SK-N-SH (cell line): ENCODE measurements at regions not wholly inside any gene's neighbourhood (a gene's known extent, or its start where the extent isn't known, plus 50 kb on each side); places are given as distances from the start of the nearest gene placed in this dataset.
A peak's percentile ranks its signal among the peaks of the same experiment; 100 is the strongest.

Experiments used
- CTCF ChIA-PET: fragments of 300-600, 350-600 bp; formaldehyde crosslinking; extraction: SDS; loops from one replicate; lab custom pipeline; 2021; lab: Yijun Ruan, JAX
- POLR2A ChIA-PET: fragments of 350-600 bp; sonication (Branson Sonifier 250); formaldehyde crosslinking; extraction: SDS; loops from one replicate; lab custom pipeline; 2020; ENCODE audit warnings: antibody characterized with exemption, inconsistent platforms; lab: Yijun Ruan, JAX
- DNase-seq: peaks from one replicate; pipeline ENCODE4 v3.0.0; 2012
- H2AFZ ChIP-seq: fragments of 200-600 bp; sonication (generic); 2 replicates; pipeline ENCODE4 v1.8.1; 2016; ENCODE audit warnings: antibody characterized with exemption, mild to moderate bottlenecking, low read depth
- H3F3A ChIP-seq: fragments of 200-600 bp; sonication (generic); replicated peaks from 2 replicates; pipeline ENCODE3; 2016; ENCODE audit warnings: antibody characterized with exemption, mild to moderate bottlenecking; ENCODE audit not compliant: insufficient read depth
- H3K27ac ChIP-seq, 2 experiments: fragments of 200-500 bp in 1 of 2; fragments of 200-600 bp in 1 of 2; sonication (Bioruptor generic) in 1 of 2; sonication (generic), shearing (Covaris generic) in 1 of 2; 2 replicates each; pipeline versions ENCODE4 v1.5.1 to v1.6.1; 2014 to 2016; ENCODE audit warnings: low read depth in 2 of 2, inconsistent platforms in 1 of 2, low read length in 1 of 2, mild to moderate bottlenecking in 1 of 2, mixed read lengths in 1 of 2
- H3K27me3 ChIP-seq: fragments of 200-600 bp; sonication (generic), shearing (Covaris generic); 2 replicates; pipeline ENCODE4 v1.6.1; 2016; ENCODE audit warnings: mixed run types; ENCODE audit not compliant: insufficient read depth
- H3K36me3 ChIP-seq, 2 experiments: fragments of 200-500 bp in 1 of 2; fragments of 200-600 bp in 1 of 2; sonication (Bioruptor generic) in 1 of 2; sonication (generic) in 1 of 2; replicated peaks in 1 of 2; 2 replicates each; pipeline versions ENCODE3 to v1.5.1; 2014 to 2016; ENCODE audit warnings: low read length in 1 of 2, mild to moderate bottlenecking in 1 of 2; ENCODE audit not compliant: insufficient read depth in 2 of 2, control insufficient read depth in 1 of 2
- H3K4me1 ChIP-seq, 2 experiments: fragments of 200-500 bp in 1 of 2; fragments of 200-600 bp in 1 of 2; sonication (Bioruptor generic) in 1 of 2; sonication (generic), shearing (Covaris generic) in 1 of 2; 2 replicates each; pipeline versions ENCODE4 v1.5.1 to v1.6.1; 2014 to 2016; ENCODE audit warnings: low read depth in 1 of 2, low read length in 1 of 2, mixed run types in 1 of 2; ENCODE audit not compliant: insufficient read depth in 2 of 2, control insufficient read depth in 1 of 2
- H3K4me2 ChIP-seq: fragments of 200-600 bp; sonication (generic), shearing (Covaris generic); 2 replicates; pipeline ENCODE4 v1.6.1; 2017; ENCODE audit warnings: mixed run types
- H3K4me3 ChIP-seq, 2 experiments: fragments of 200-500 bp in 1 of 2; fragments of 200-600 bp in 1 of 2; sonication (Bioruptor generic) in 1 of 2; sonication (generic), shearing (Covaris generic) in 1 of 2; 2 replicates each; pipeline versions ENCODE4 v1.5.1 to v1.8.1; 2014 to 2016; ENCODE audit warnings: low read depth in 2 of 2, inconsistent platforms in 1 of 2, low read length in 1 of 2, mild to moderate bottlenecking in 1 of 2, mixed read lengths in 1 of 2, moderate library complexity in 1 of 2
- H3K79me2 ChIP-seq: fragments of 200-600 bp; sonication (generic); 2 replicates; pipeline ENCODE4 v1.8.1; 2017; ENCODE audit warnings: mild to moderate bottlenecking; ENCODE audit not compliant: insufficient read depth
- H3K9ac ChIP-seq: fragments of 200-600 bp; sonication (generic); 2 replicates; pipeline ENCODE4 v1.6.1; 2017; ENCODE audit warnings: mixed run types
- H3K9me2 ChIP-seq: fragments of 200-600 bp; sonication (generic); 2 replicates; pipeline ENCODE4 v1.6.1; 2017; ENCODE audit warnings: mixed run types
- H3K9me3 ChIP-seq: fragments of 200-600 bp; sonication (generic); 2 replicates; pipeline ENCODE4 v1.6.1; 2017; ENCODE audit warnings: mixed run types, mild to moderate bottlenecking, moderate library complexity
- H4K20me1 ChIP-seq: fragments of 200-600 bp; sonication (generic); 2 replicates; pipeline ENCODE4 v1.6.1; 2017; ENCODE audit warnings: mild to moderate bottlenecking, mixed run types; ENCODE audit not compliant: insufficient read depth
- ELF1 ChIP-seq: IDR thresholded peaks from 2 replicates; pipeline ENCODE4 v1.4.0; 2012
- EZH2phosphoT487 ChIP-seq: fragments of 200-600 bp; sonication (generic); IDR thresholded peaks from 2 replicates; pipeline ENCODE4 v1.6.1; 2017; ENCODE audit warnings: low read depth, mixed run types, mild to moderate bottlenecking, antibody characterized with exemption, moderate library complexity, borderline replicate concordance
- FOXJ3 ChIP-seq: sonication (generic); formaldehyde crosslinking; IDR thresholded peaks from 2 replicates; pipeline ENCODE4 v1.5.1; 2020; ENCODE audit warnings: mild to moderate bottlenecking, missing genetic modification reagents
- IRF3 ChIP-seq: fragments of 150-350 bp; IDR thresholded peaks from 2 replicates; pipeline ENCODE4 v1.6.1; 2016; ENCODE audit warnings: mild to moderate bottlenecking, low read depth, low read length
- JUND ChIP-seq: IDR thresholded peaks from 2 replicates; pipeline ENCODE4 v1.4.0; 2012
- MEF2A ChIP-seq: IDR thresholded peaks from 2 replicates; pipeline ENCODE4 v1.4.0; 2012; ENCODE audit warnings: low read depth, borderline replicate concordance
- MXI1 ChIP-seq: IDR thresholded peaks from 2 replicates; pipeline ENCODE4 v1.6.1; 2012; ENCODE audit warnings: mild to moderate bottlenecking, low read depth, low read length, improper control_type of control experiment
- PBX3 ChIP-seq: IDR thresholded peaks from 2 replicates; pipeline ENCODE4; 2012
- SIN3A ChIP-seq: IDR thresholded peaks from 2 replicates; pipeline ENCODE4 v1.6.1; 2012; ENCODE audit warnings: low read depth, mild to moderate bottlenecking, low read length, moderate library complexity, borderline replicate concordance
- TCF12 ChIP-seq: IDR thresholded peaks from 2 replicates; pipeline ENCODE4 v1.4.0; 2012
- USF1 ChIP-seq: IDR thresholded peaks from 2 replicates; pipeline ENCODE4 v1.4.0; 2012; ENCODE audit warnings: low read depth, borderline replicate concordance
- USF2 ChIP-seq: fragments of 150-350 bp; IDR thresholded peaks from 2 replicates; pipeline ENCODE4 v1.6.1; 2017; ENCODE audit warnings: antibody characterized with exemption, low read length, low read depth, borderline replicate concordance
- ZBTB33 ChIP-seq: IDR thresholded peaks from 2 replicates; pipeline ENCODE4 v1.4.0; 2012; ENCODE audit warnings: low read depth, borderline replicate concordance
- WGBS: methylation state at CpG from one replicate; pipeline ENCODE4 v1.1.6; 2017; ENCODE audit warnings: low lambda C conversion rate; 5-methylcytosine and 5-hydroxymethylcytosine counted together

GRCh38 chr3:98954242-98954641, 52.7 kb upstream of the DCBLD2 start:
- Histone ChIP-seq H3K4me3 (no peak overlapping the region), H4K20me1 (no peaks in the 10 kb centered on the region), H3K27ac (peak overlapping the region in 1 of 2 experiments; percentile 47; a peak in 1 of 4 replicates), H3K4me2 (0 out of 2 replicates have a peak overlapping the region, but pooled peaks have one; percentile 20), H3K36me3 (no peaks in the 10 kb centered on the region), H3K9ac (no peak overlapping the region), H3K4me1 (peaks cover 7 to 12% of the 10 kb centered on the region in 2 experiments; a peak in 3 of 4 replicates), H3K9me3 (peaks cover 8% of the 10 kb centered on the region; the same call in 1 of the 2 replicates), H3K9me2 (no peaks in the 10 kb centered on the region), H3K79me2 (no peaks in the 10 kb centered on the region), H3F3A (peaks cover 4% of the 10 kb centered on the region), H3K27me3 (no peaks in the 10 kb centered on the region), H2AFZ (no peak overlapping the region)
- no peak for DNase-seq
- ChIA-PET CTCF (no interaction called here), POLR2A (no interaction called here)
- no peak for TF ChIP-seq ZBTB33
- no peak for TF ChIP-seq FOXJ3
- no peak for TF ChIP-seq MEF2A
- 45% methylated on average over 1 of the region's 1 CpG for WGBS

- no peak for TF ChIP-seq TCF12
- no peak for TF ChIP-seq USF2
- no peak for TF ChIP-seq SIN3A
- TF ChIP-seq FOXJ3: no peak
- no peak for TF ChIP-seq MXI1
- TF ChIP-seq IRF3: no peak
- TF ChIP-seq ELF1: no peak
- TF ChIP-seq EZH2phosphoT487: no peak
- TF ChIP-seq PBX3: no peak
- no peak for TF ChIP-seq JUND
- no peak for TF ChIP-seq USF1
- Histone ChIP-seq H3K27me3 (no peaks in the 10 kb centered on the region), H3K9ac (no peak overlapping the region), H4K20me1 (no peaks in the 10 kb centered on the region), H3K4me2 (no peak overlapping the region), H3K9me3 (peaks cover 8% of the 10 kb centered on the region; the same call in 1 of the 2 replicates), H3K9me2 (no peaks in the 10 kb centered on the region), H3F3A (peaks cover 4% of the 10 kb centered on the region), H2AFZ (no peak overlapping the region), H3K27ac (peak overlapping the region in 1 of 2 experiments; percentile 10; a peak in 1 of 4 replicates), H3K36me3 (no peaks in the 10 kb centered on the region), H3K4me1 (peaks cover 7 to 12% of the 10 kb centered on the region in 2 experiments; a peak in 3 of 4 replicates), H3K4me3 (no peak overlapping the region), H3K79me2 (no peaks in the 10 kb centered on the region)
- CTCF ChIA-PET: interaction anchor here (0.7 to 2.4 kb wide), 3 partner anchors 8 to 42 kb away, joined by 3 to 7 read pairs (median 3); no protein-coding TSS in a partner anchor
- WGBS: 89% methylated on average over 1 of the region's 1 CpG
- POLR2A ChIA-PET: interaction anchor here (1.1 kb wide), 1 partner anchor 51 kb away, joined by 3 read pairs; the partner anchor contains the start of gene DCBLD2
- no peak for DNase-seq
These were observed 50.9 kb upstream of the DCBLD2 start for GRCh38 chr3:98952404-98952803.
